H9 (cell line): ENCODE measurements at regions not wholly inside any gene's neighbourhood (a gene's known extent, or its start where the extent isn't known, plus 50 kb on each side); places are given as distances from the start of the nearest gene placed in this dataset.

Source experiments
- DNase-seq: peaks from one replicate; pipeline ENCODE4 v3.0.0-alpha.2; 2017
- H2AFZ ChIP-seq: one replicate; pipeline ENCODE4 v1.6.1; 2013; ENCODE audit warnings: mild to moderate bottlenecking, low read length, control low read depth, moderate library complexity
- H2AK5ac ChIP-seq: 2 replicates; pipeline ENCODE4 v1.6.1; 2013; ENCODE audit warnings: low read length, control low read depth, mixed read lengths; ENCODE audit not compliant: insufficient read length
- H2BK120ac ChIP-seq: one replicate; pipeline ENCODE4 v1.6.1; 2013; ENCODE audit warnings: low read depth, mild to moderate bottlenecking, low read length, control low read depth, inconsistent platforms; ENCODE audit not compliant: poor library complexity, severe bottlenecking
- H2BK12ac ChIP-seq: 2 replicates; pipeline ENCODE4 v1.6.1; 2013; ENCODE audit warnings: low read length, control low read depth, mixed read lengths, low read depth; ENCODE audit not compliant: insufficient read length
- H2BK15ac ChIP-seq: 2 replicates; pipeline ENCODE4 v1.6.1; 2013; ENCODE audit warnings: low read depth, low read length, control low read depth
- H2BK20ac ChIP-seq: one replicate; pipeline ENCODE4 v1.6.1; 2013; ENCODE audit warnings: low read depth, mild to moderate bottlenecking, low read length, control low read depth, inconsistent platforms; ENCODE audit not compliant: poor library complexity, severe bottlenecking
- H2BK5ac ChIP-seq: 2 replicates; pipeline ENCODE4 v1.6.1; 2013; ENCODE audit warnings: low read length, control low read depth, mixed read lengths; ENCODE audit not compliant: insufficient read length
- H3K14ac ChIP-seq: 2 replicates; pipeline ENCODE4 v1.6.1; 2013; ENCODE audit warnings: low read length, control low read depth; ENCODE audit not compliant: insufficient read depth
- H3K18ac ChIP-seq: 2 replicates; pipeline ENCODE4 v1.6.1; 2013; ENCODE audit warnings: low read depth, mild to moderate bottlenecking, mixed read lengths, low read length, control low read depth; ENCODE audit not compliant: insufficient read length
- H3K23ac ChIP-seq: 2 replicates; pipeline ENCODE4 v1.6.1; 2013; ENCODE audit warnings: low read length, control low read depth, mixed read lengths, low read depth; ENCODE audit not compliant: insufficient read length
- H3K23me2 ChIP-seq: 2 replicates; pipeline ENCODE4 v1.6.1; 2013; ENCODE audit warnings: low read depth, mild to moderate bottlenecking, mixed read lengths, low read length, control low read depth; ENCODE audit not compliant: insufficient read length, poor library complexity, severe bottlenecking
- H3K27ac ChIP-seq: 2 replicates; pipeline ENCODE4 v1.5.1; 2013; ENCODE audit warnings: low read length, control low read depth, mixed read lengths, low read depth; ENCODE audit not compliant: insufficient read length
- H3K27me3 ChIP-seq: 2 replicates; pipeline ENCODE4 v1.6.1; 2013; ENCODE audit warnings: low read length, control low read depth, inconsistent platforms; ENCODE audit not compliant: insufficient read depth
- H3K4ac ChIP-seq: 2 replicates; pipeline ENCODE4 v1.6.1; 2013; ENCODE audit warnings: low read depth, mild to moderate bottlenecking, control low read depth, inconsistent platforms, low read length, moderate library complexity
- H3K4me1 ChIP-seq: 2 replicates; pipeline ENCODE4 v1.6.1; 2013; ENCODE audit warnings: low read length, control low read depth, inconsistent platforms; ENCODE audit not compliant: insufficient read depth
- H3K4me2 ChIP-seq: 2 replicates; pipeline ENCODE4 v1.6.1; 2013; ENCODE audit warnings: low read length, control low read depth, mixed read lengths; ENCODE audit not compliant: insufficient read length, insufficient read depth
- H3K56ac ChIP-seq: 2 replicates; pipeline ENCODE4 v1.6.1; 2013; ENCODE audit warnings: low read depth, mild to moderate bottlenecking, mixed read lengths, low read length, control low read depth; ENCODE audit not compliant: insufficient read length
- H3K79me1 ChIP-seq: 2 replicates; pipeline ENCODE4 v1.6.1; 2013; ENCODE audit warnings: low read depth, mild to moderate bottlenecking, moderate library complexity, low read length, control low read depth, inconsistent platforms; ENCODE audit not compliant: insufficient read depth, poor library complexity, severe bottlenecking
- H3K79me2 ChIP-seq: 2 replicates; pipeline ENCODE4 v1.6.1; 2013; ENCODE audit warnings: low read length, control low read depth, inconsistent platforms; ENCODE audit not compliant: insufficient read depth
- H3K9ac ChIP-seq: 2 replicates; pipeline ENCODE4 v1.6.1; 2013; ENCODE audit warnings: low read length, control low read depth, mixed read lengths; ENCODE audit not compliant: insufficient read length; ENCODE audit errors: extremely low read depth
- H3K9me3 ChIP-seq: one replicate; pipeline ENCODE4 v1.6.1; 2013; ENCODE audit warnings: low read depth, low read length, inconsistent platforms; ENCODE audit not compliant: control insufficient read depth
- H3T11ph ChIP-seq: one replicate; pipeline ENCODE4 v1.6.1; 2013; ENCODE audit warnings: mild to moderate bottlenecking, low read length, control low read depth, inconsistent platforms
- H4K20me1 ChIP-seq: one replicate; pipeline ENCODE4 v1.6.1; 2013; ENCODE audit not compliant: control insufficient read depth, insufficient read length, insufficient read depth
- H4K5ac ChIP-seq: 2 replicates; pipeline ENCODE4 v1.6.1; 2013; ENCODE audit warnings: low read depth, mild to moderate bottlenecking, mixed read lengths, low read length, control low read depth; ENCODE audit not compliant: insufficient read length
- H4K8ac ChIP-seq: replicated peaks from 2 replicates; pipeline ENCODE4 v1.6.1; 2013; ENCODE audit warnings: low read length, control low read depth, mixed read lengths, low read depth; ENCODE audit not compliant: insufficient read length
- H4K91ac ChIP-seq: 2 replicates; pipeline ENCODE4 v1.6.1; 2013; ENCODE audit warnings: low read depth, mild to moderate bottlenecking, moderate library complexity, mixed read lengths, low read length, control low read depth; ENCODE audit not compliant: insufficient read length
- H3K27ac Mint-ChIP-seq, 3 experiments: 2 replicates in 2 of 3; 3 replicates in 1 of 3; pipeline ENCODE4 v1.8.0; 2020 to 2021; ENCODE audit warnings: mixed read lengths in 3 of 3, mild to moderate bottlenecking in 1 of 3, moderate library complexity in 1 of 3
- H3K27me3 Mint-ChIP-seq: 2 replicates; pipeline ENCODE4 v1.8.0; 2021; ENCODE audit warnings: low read depth, mild to moderate bottlenecking, moderate library complexity, mixed read lengths
- H3K36me3 Mint-ChIP-seq, 3 experiments: 2 replicates in 2 of 3; 3 replicates in 1 of 3; pipeline ENCODE4 v1.8.0; 2020 to 2021; ENCODE audit warnings: low read depth in 3 of 3, mixed read lengths in 3 of 3; ENCODE audit not compliant: insufficient read depth in 1 of 3
- H3K4me1 Mint-ChIP-seq, 2 experiments: 2 replicates each; pipeline ENCODE4 v1.8.0; 2020; ENCODE audit warnings: mixed read lengths in 2 of 2
- H3K4me3 Mint-ChIP-seq, 2 experiments: 2 replicates in 1 of 2; 3 replicates in 1 of 2; pipeline ENCODE4 v1.8.0; 2020 to 2021; ENCODE audit warnings: mild to moderate bottlenecking in 2 of 2, mixed read lengths in 2 of 2, moderate library complexity in 1 of 2
- H3K9me3 Mint-ChIP-seq, 2 experiments: 2 replicates in 1 of 2; 3 replicates in 1 of 2; pipeline ENCODE4 v1.8.0; 2020; ENCODE audit warnings: mild to moderate bottlenecking in 2 of 2, mixed read lengths in 2 of 2, moderate library complexity in 1 of 2
- WGBS: extraction: QIAGEN DNeasy Blood & Tissue Kit; methylation state at CpG from one replicate; pipeline ENCODE4 v1.1.7; 2013; ENCODE audit warnings: missing lambda C conversion rate, low lambda C conversion rate, mixed read lengths; ENCODE audit not compliant: insufficient read length; ENCODE audit errors: extremely low coverage; 5-methylcytosine and 5-hydroxymethylcytosine counted together
- TF ChIP-seq, protein P1 (sequence below): fragments of 200-600 bp; sonication (generic); conservative IDR thresholded peaks from 3 replicates; pipeline ENCODE4 v1.8.0; 2021; ENCODE audit warnings: antibody characterized with exemption, mild to moderate bottlenecking

DNA sequence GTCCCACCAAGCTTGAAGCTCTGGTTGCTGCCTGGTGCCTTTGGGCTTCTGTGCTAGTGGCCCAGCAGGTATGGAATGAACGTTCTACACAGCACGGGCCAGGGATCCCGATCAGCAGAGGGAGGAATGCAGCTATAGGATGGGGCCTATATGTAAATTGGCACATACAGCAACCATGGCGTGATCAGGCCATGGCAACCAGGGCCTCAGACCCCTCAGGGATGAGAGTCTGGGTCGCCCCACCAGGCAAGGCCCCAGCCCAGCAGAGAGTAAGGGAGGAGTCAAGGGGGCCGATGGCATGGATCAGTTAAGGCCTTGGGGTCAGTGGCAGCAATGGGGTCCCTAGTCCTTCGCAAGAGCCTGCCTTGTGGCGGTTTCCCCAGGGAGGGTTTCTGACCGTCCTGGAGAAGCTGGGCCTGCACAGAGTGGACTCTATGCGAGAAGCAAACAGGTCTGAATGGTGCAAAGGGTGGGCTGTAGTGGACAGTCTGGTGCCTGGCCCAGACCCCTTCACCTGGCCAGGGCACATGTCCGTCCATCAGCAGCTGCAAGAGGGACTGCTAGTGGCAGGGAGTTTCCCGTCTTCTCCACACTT, 98.2 kb upstream of the SLC22A11 start:
- H3K9me3 ChIP-seq: no peaks in the 10 kb centered on the region
- no peak overlapping the region for H3K18ac ChIP-seq
- no peak overlapping the region for H3K56ac ChIP-seq
- Mint-ChIP-seq H3K27me3 (peaks cover 32% of the 10 kb centered on the region), H3K36me3 (no peaks in the 10 kb centered on the region; a peak in 1 of 7 replicates), H3K27ac (no peak overlapping the region), H3K4me3 (no peak overlapping the region), H3K4me1 (peaks cover 10 to 17% of the 10 kb centered on the region in 2 experiments), H3K9me3 (no peaks in the 10 kb centered on the region)
- no peaks in the 10 kb centered on the region; the same call in 1 of the 2 replicates for H3K4me1 ChIP-seq
- no peak overlapping the region for H3K9ac ChIP-seq
- no peak overlapping the region for H3K4ac ChIP-seq
- no peak overlapping the region for H4K91ac ChIP-seq
- H2BK15ac ChIP-seq: no peak overlapping the region
- no peak overlapping the region for H2BK5ac ChIP-seq
- no peaks in the 10 kb centered on the region for H3K23me2 ChIP-seq
- H3T11ph ChIP-seq: no peak overlapping the region
- no peak overlapping the region for H3K23ac ChIP-seq
- no peak overlapping the region for H2AK5ac ChIP-seq
- no peak overlapping the region for H2AFZ ChIP-seq
- H3K79me2 ChIP-seq: no peaks in the 10 kb centered on the region
- no peak overlapping the region for H2BK20ac ChIP-seq
- no peak overlapping the region for H3K4me2 ChIP-seq
- no peak overlapping the region for H2BK12ac ChIP-seq
- no peak overlapping the region for H3K14ac ChIP-seq
- H3K27ac ChIP-seq: no peak overlapping the region
- no peak overlapping the region for H4K8ac ChIP-seq
- TF ChIP-seq, protein P1, sequence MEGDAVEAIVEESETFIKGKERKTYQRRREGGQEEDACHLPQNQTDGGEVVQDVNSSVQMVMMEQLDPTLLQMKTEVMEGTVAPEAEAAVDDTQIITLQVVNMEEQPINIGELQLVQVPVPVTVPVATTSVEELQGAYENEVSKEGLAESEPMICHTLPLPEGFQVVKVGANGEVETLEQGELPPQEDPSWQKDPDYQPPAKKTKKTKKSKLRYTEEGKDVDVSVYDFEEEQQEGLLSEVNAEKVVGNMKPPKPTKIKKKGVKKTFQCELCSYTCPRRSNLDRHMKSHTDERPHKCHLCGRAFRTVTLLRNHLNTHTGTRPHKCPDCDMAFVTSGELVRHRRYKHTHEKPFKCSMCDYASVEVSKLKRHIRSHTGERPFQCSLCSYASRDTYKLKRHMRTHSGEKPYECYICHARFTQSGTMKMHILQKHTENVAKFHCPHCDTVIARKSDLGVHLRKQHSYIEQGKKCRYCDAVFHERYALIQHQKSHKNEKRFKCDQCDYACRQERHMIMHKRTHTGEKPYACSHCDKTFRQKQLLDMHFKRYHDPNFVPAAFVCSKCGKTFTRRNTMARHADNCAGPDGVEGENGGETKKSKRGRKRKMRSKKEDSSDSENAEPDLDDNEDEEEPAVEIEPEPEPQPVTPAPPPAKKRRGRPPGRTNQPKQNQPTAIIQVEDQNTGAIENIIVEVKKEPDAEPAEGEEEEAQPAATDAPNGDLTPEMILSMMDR: no peak
- no peak overlapping the region for H2BK120ac ChIP-seq
- no peak for DNase-seq
- no peaks in the 10 kb centered on the region for H4K20me1 ChIP-seq
- H3K27me3 ChIP-seq: no peaks in the 10 kb centered on the region
- no peak overlapping the region for H4K5ac ChIP-seq
- WGBS: no CpG with 5 or more reads among the region's 12 CpGs
- no peaks in the 10 kb centered on the region for H3K79me1 ChIP-seq
